ENCODE measurements at regions not wholly inside any gene's neighbourhood (a gene's known extent, or its start where the extent isn't known, plus 50 kb on each side); places are given as distances from the start of the nearest gene placed in this dataset.

GRCh38 chr2:19119326-19120001, 239.0 kb downstream of the OSR1 start:
- TF ChIP-seq, protein P1, sequence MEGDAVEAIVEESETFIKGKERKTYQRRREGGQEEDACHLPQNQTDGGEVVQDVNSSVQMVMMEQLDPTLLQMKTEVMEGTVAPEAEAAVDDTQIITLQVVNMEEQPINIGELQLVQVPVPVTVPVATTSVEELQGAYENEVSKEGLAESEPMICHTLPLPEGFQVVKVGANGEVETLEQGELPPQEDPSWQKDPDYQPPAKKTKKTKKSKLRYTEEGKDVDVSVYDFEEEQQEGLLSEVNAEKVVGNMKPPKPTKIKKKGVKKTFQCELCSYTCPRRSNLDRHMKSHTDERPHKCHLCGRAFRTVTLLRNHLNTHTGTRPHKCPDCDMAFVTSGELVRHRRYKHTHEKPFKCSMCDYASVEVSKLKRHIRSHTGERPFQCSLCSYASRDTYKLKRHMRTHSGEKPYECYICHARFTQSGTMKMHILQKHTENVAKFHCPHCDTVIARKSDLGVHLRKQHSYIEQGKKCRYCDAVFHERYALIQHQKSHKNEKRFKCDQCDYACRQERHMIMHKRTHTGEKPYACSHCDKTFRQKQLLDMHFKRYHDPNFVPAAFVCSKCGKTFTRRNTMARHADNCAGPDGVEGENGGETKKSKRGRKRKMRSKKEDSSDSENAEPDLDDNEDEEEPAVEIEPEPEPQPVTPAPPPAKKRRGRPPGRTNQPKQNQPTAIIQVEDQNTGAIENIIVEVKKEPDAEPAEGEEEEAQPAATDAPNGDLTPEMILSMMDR (optimal IDR thresholded peaks at IDR 0.05 in 1 of 3, IDR thresholded peaks at IDR 0.05 in 1 of 3, conservative IDR thresholded peaks at IDR 0.05 in 1 of 3; ENCODE audit: extremely low read depth in 1 of 3, insufficient read depth in 2 of 3, low read length in 3 of 3): no peak
- no peak for TF ChIP-seq EZH2 (IDR thresholded peaks at IDR 0.05; ENCODE audit: low read length)

Data from keratinocyte (primary cell).